ENCODE measurements at regions not wholly inside any gene's neighbourhood (a gene's known extent, or its start where the extent isn't known, plus 50 kb on each side); places are given as distances from the start of the nearest gene placed in this dataset.

- TF ChIP-seq EZH2 (IDR thresholded peaks at IDR 0.05) = no peak
- no peak for TF ChIP-seq FOXP2 (optimal IDR thresholded peaks at IDR 0.05; ENCODE audit: control extremely low read depth, extremely low read length, insufficient read depth)
These were observed 306.0 kb upstream of the GBE1 start for GRCh38 chr3:82067420-82067819.

Data from SK-N-MC (cell line).